A549 (cell line): ENCODE measurements at regions not wholly inside any gene's neighbourhood (a gene's known extent, or its start where the extent isn't known, plus 50 kb on each side); places are given as distances from the start of the nearest gene placed in this dataset.

Experiments
- ATAC-seq, 2 experiments: fragments of 200-7000 bp in 1 of 2; fragments of >200 bp in 1 of 2; cut with Nextera tagmentation in 1 of 2; cut with Tn5 transposase in 1 of 2; 3 replicates each; pipeline versions ENCODE4 v1.8.0 to v1.9.1; 2018 to 2020; ENCODE audit warnings: mild to moderate bottlenecking in 1 of 2, moderate library complexity in 1 of 2
- CTCF ChIA-PET: fragments of 300-600 bp; sonication (Branson Sonifier 250); formaldehyde crosslinking; extraction: SDS; loops from one replicate; lab custom pipeline; 2021; ENCODE audit warnings: antibody characterized with exemption, inconsistent platforms; lab: Yijun Ruan, JAX
- POLR2A ChIA-PET: fragments of 350-600 bp; formaldehyde crosslinking; extraction: SDS; loops from one replicate; lab custom pipeline; 2021; ENCODE audit warnings: antibody characterized with exemption, inconsistent platforms; lab: Yijun Ruan, JAX
- DNase-seq, 2 experiments: peaks; one replicate each; pipeline versions ENCODE4 v3.0.0 to v3.0.0-alpha.2; 2011 to 2016; ENCODE audit warnings: low read depth in 1 of 2, low spot score in 1 of 2
- FAIRE-seq: peaks from 2 replicates; lab custom pipeline; 2011; peaks lifted over from hg19 to GRCh38; lab: Jason Lieb, UNC
- H3K27ac ChIP-seq, 2 experiments: fragments of >200 bp; sonication (Bioruptor Twin); formaldehyde crosslinking; 3 replicates each; pipeline ENCODE4 v1.5.1; 2016 to 2017
- H3K4me1 ChIP-seq: fragments of >200 bp; sonication (Bioruptor Twin); formaldehyde crosslinking; 3 replicates; pipeline ENCODE4 v1.6.1; 2016
- H3K4me2 ChIP-seq: fragments of >200 bp; sonication (Bioruptor Twin); formaldehyde crosslinking; 3 replicates; pipeline ENCODE4 v1.6.1; 2016
- H3K4me3 ChIP-seq: fragments of >200 bp; sonication (Bioruptor Twin); formaldehyde crosslinking; 3 replicates; pipeline ENCODE4 v1.5.1; 2016
- H3K9me3 ChIP-seq: fragments of >200 bp; sonication (Bioruptor Twin); formaldehyde crosslinking; 3 replicates; pipeline ENCODE4 v1.6.1; 2016
- ATOH8 ChIP-seq: fragments of 250-450 bp; sonication (Bioruptor Pico); IDR thresholded peaks from 2 replicates; pipeline ENCODE4 v1.5.0; 2020; ENCODE audit warnings: low read depth, mild to moderate bottlenecking, moderate library complexity
- CBX8 ChIP-seq: fragments of 200-600 bp; sonication (generic); IDR thresholded peaks from 2 replicates; pipeline ENCODE4 v1.6.1; 2016
- CHD4 ChIP-seq: fragments of 200-600 bp; sonication (generic); IDR thresholded peaks from 2 replicates; pipeline ENCODE4 v1.6.1; 2016; ENCODE audit warnings: antibody characterized with exemption, mild to moderate bottlenecking, borderline replicate concordance
- CTCF ChIP-seq: fragments of >200 bp; sonication (Bioruptor Twin); formaldehyde crosslinking; IDR thresholded peaks from 3 replicates; pipeline ENCODE4 v1.5.1; 2016
- EHF ChIP-seq: fragments of 250-450 bp; sonication (Bioruptor Pico); IDR thresholded peaks from 2 replicates; pipeline ENCODE4 v1.5.0; 2020; ENCODE audit warnings: mild to moderate bottlenecking
- EHMT2 ChIP-seq: fragments of 200-600 bp; sonication (generic); IDR thresholded peaks from 2 replicates; pipeline ENCODE4 v1.6.1; 2016; ENCODE audit warnings: antibody characterized with exemption, low read depth, mild to moderate bottlenecking, moderate library complexity
- EP300 ChIP-seq, 2 experiments: fragments of >200 bp; sonication (Bioruptor Twin); formaldehyde crosslinking; IDR thresholded peaks; 2 replicates in 1 of 2; 3 replicates in 1 of 2; pipeline ENCODE4 v1.6.1; 2016 to 2017
- FOSB ChIP-seq: fragments of 250-450 bp; sonication (Bioruptor Pico); IDR thresholded peaks from 2 replicates; pipeline ENCODE4 v1.5.0; 2020; ENCODE audit warnings: mild to moderate bottlenecking, moderate library complexity
- HES2 ChIP-seq: fragments of >200 bp; sonication (Bioruptor Twin); formaldehyde crosslinking; IDR thresholded peaks from 2 replicates; pipeline ENCODE4 v1.6.1; 2016
- HMGXB4 ChIP-seq: fragments of 250-450 bp; sonication (Bioruptor Pico); IDR thresholded peaks from 2 replicates; pipeline ENCODE4 v1.5.0; 2021; ENCODE audit warnings: mild to moderate bottlenecking, moderate library complexity, borderline replicate concordance
- HOXA7 ChIP-seq: fragments of 250-450 bp; sonication (Bioruptor Pico); IDR thresholded peaks from 2 replicates; pipeline ENCODE4 v1.5.0; 2020; ENCODE audit warnings: mild to moderate bottlenecking, moderate library complexity
- JUN ChIP-seq, 2 experiments: fragments of >200 bp; sonication (Bioruptor Twin); formaldehyde crosslinking; IDR thresholded peaks; 2 replicates in 1 of 2; 3 replicates in 1 of 2; pipeline ENCODE4 v1.6.1; 2016 to 2017
- MAFK ChIP-seq: fragments of 450-650 bp; IDR thresholded peaks from 2 replicates; pipeline ENCODE4 v1.6.1; 2014; ENCODE audit not compliant: partially characterized antibody
- MYC ChIP-seq: IDR thresholded peaks from 2 replicates; pipeline ENCODE4 v1.6.1; 2012; ENCODE audit warnings: mild to moderate bottlenecking, inconsistent platforms, low read length, improper control_type of control experiment, borderline replicate concordance
- PHF8 ChIP-seq: fragments of 200-600 bp; sonication (generic); IDR thresholded peaks from 2 replicates; pipeline ENCODE4 v1.6.1; 2016; ENCODE audit warnings: low read depth, mild to moderate bottlenecking, antibody characterized with exemption, moderate library complexity, borderline replicate concordance
- POLR2AphosphoS2 ChIP-seq: conservative IDR thresholded peaks from 2 replicates; pipeline ENCODE4 v1.6.1; 2012; ENCODE audit warnings: low read length, improper control_type of control experiment, inconsistent platforms
- RAD21 ChIP-seq, 2 experiments: fragments of >200 bp in 1 of 2; sonication (Bioruptor Twin) in 1 of 2; formaldehyde crosslinking in 1 of 2; IDR thresholded peaks in 1 of 2; conservative IDR thresholded peaks in 1 of 2; 2 replicates in 1 of 2; 3 replicates in 1 of 2; pipeline ENCODE4 v1.6.1; 2012 to 2018; ENCODE audit warnings: inconsistent platforms in 1 of 2
- RCOR1 ChIP-seq: fragments of 150-350 bp; IDR thresholded peaks from 2 replicates; pipeline ENCODE4 v1.6.1; 2014; ENCODE audit warnings: antibody characterized with exemption, low read length, low read depth
- RFX5 ChIP-seq: fragments of 450-650 bp; IDR thresholded peaks from 2 replicates; pipeline ENCODE4 v1.7.1; 2014; ENCODE audit warnings: antibody characterized with exemption, mild to moderate bottlenecking, moderate library complexity
- TFCP2L1 ChIP-seq: fragments of 250-450 bp; sonication (Bioruptor Pico); IDR thresholded peaks from 2 replicates; pipeline ENCODE4 v1.5.0; 2021; ENCODE audit warnings: mild to moderate bottlenecking
- USF2 ChIP-seq: fragments of 450-650 bp; IDR thresholded peaks from 2 replicates; pipeline ENCODE4 v1.6.1; 2014; ENCODE audit warnings: antibody characterized with exemption
- ZC3H11A ChIP-seq: fragments of 450-650 bp; IDR thresholded peaks from 2 replicates; pipeline ENCODE4 v1.6.1; 2014; ENCODE audit warnings: antibody characterized with exemption, mild to moderate bottlenecking
- ZNF302 ChIP-seq: fragments of 250-450 bp; sonication (Bioruptor Pico); IDR thresholded peaks from 2 replicates; pipeline ENCODE4 v1.9.0; 2021; ENCODE audit warnings: inconsistent platforms, mild to moderate bottlenecking, moderate library complexity
- ZSCAN20 ChIP-seq: fragments of 250-450 bp; sonication (Bioruptor Pico); IDR thresholded peaks from 2 replicates; pipeline ENCODE4 v1.8.0; 2022; ENCODE audit warnings: mild to moderate bottlenecking, moderate library complexity
- WGBS: methylation state at CpG from one replicate; pipeline ENCODE4 v1.1.6; 2017; ENCODE audit errors: missing lambda C conversion rate; 5-methylcytosine and 5-hydroxymethylcytosine counted together

GRCh38 chr3:111438283-111438682 is 103.7 kb upstream of the CD96 start:
- no peak for ATAC-seq

GRCh38 chr3:111454551-111454950 is 87.4 kb upstream of the CD96 start:
- FAIRE-seq (no peak), ATAC-seq (no peak), DNase-seq (no peak)
- H3K4me2 ChIP-seq, result no peak overlapping the region
- H3K9me3 ChIP-seq, result 0 out of 3 replicates have a peak, but pooled peaks cover 2% of the 10 kb centered on the region
- no peak overlapping the region for H3K27ac ChIP-seq
- POLR2A ChIA-PET, result no interaction called here
- H3K4me3 ChIP-seq, result no peak overlapping the region
- no peak for TF ChIP-seq JUN (IDR thresholded peaks at IDR 0.05)
- TF ChIP-seq HMGXB4 (CRISPR knock-in tag), result no peak
- no peak for TF ChIP-seq ATOH8 (CRISPR knock-in tag)
- no peak for TF ChIP-seq MYC
- no peak for TF ChIP-seq CBX8
- TF ChIP-seq ZC3H11A, result no peak
- no peak for TF ChIP-seq TFCP2L1 (CRISPR knock-in tag)
- no peak for TF ChIP-seq POLR2AphosphoS2
- TF ChIP-seq CTCF, result no peak
- no peak for TF ChIP-seq RAD21 (conservative IDR thresholded peaks at IDR 0.05 in 1 of 2, IDR thresholded peaks at IDR 0.05 in 1 of 2)
- no peak for TF ChIP-seq CHD4
- TF ChIP-seq FOSB (CRISPR knock-in tag), result no peak
- no peak for TF ChIP-seq MAFK
- TF ChIP-seq EHF, result no peak
- no peak for TF ChIP-seq ZNF302 (CRISPR knock-in tag)
- no peak for TF ChIP-seq PHF8
- WGBS, result 13% methylated on average over 3 of the region's 3 CpGs
- CTCF ChIA-PET, result interaction anchor here (1.1 kb wide), 1 partner anchor 12 kb away, joined by 3 read pairs; no protein-coding TSS in a partner anchor
- H3K4me1 ChIP-seq, result no peaks in the 10 kb centered on the region

More at GRCh38 chr3:111438283-111438682, 103.7 kb upstream of the CD96 start:
- H3K27ac ChIP-seq, result no peak overlapping the region
- POLR2A ChIA-PET, result no interaction called here
- 10% methylated on average over 3 of the region's 3 CpGs for WGBS
- H3K9me3 ChIP-seq, result 0 out of 3 replicates have a peak, but pooled peaks cover 2% of the 10 kb centered on the region
- H3K4me1 ChIP-seq, result no peaks in the 10 kb centered on the region
- CTCF ChIA-PET, result no interaction called here
- FAIRE-seq, result no peak
- TF ChIP-seq POLR2AphosphoS2 (no peak), RAD21 (conservative IDR thresholded peaks at IDR 0.05 in 1 of 2, IDR thresholded peaks at IDR 0.05 in 1 of 2) (no peak), ZNF302 (CRISPR knock-in tag) (no peak), HOXA7 (CRISPR knock-in tag) (no peak), EHMT2 (no peak), RCOR1 (no peak), TFCP2L1 (CRISPR knock-in tag) (no peak), FOSB (CRISPR knock-in tag) (no peak), ZSCAN20 (CRISPR knock-in tag) (no peak), USF2 (no peak), EP300 (IDR thresholded peaks at IDR 0.05) (no peak), HES2 (no peak), MYC (no peak), CHD4 (no peak), HMGXB4 (CRISPR knock-in tag) (no peak), RFX5 (no peak), ATOH8 (CRISPR knock-in tag) (no peak)
- no peak for DNase-seq
- no peak overlapping the region for H3K4me2 ChIP-seq
- no peak overlapping the region for H3K4me3 ChIP-seq
